GM18499 (cell line): ENCODE measurements at regions not wholly inside any gene's neighbourhood (a gene's known extent, or its start where the extent isn't known, plus 50 kb on each side); places are given as distances from the start of the nearest gene placed in this dataset.

Experiments used
- ATAC-seq: cut with Tn5 transposase; IDR thresholded peaks from one replicate; pipeline ENCODE4 v1.9.1; 2021; ENCODE audit warnings: moderate number of reproducible peaks; ENCODE audit not compliant: insufficient read depth, unreplicated experiment

DNA sequence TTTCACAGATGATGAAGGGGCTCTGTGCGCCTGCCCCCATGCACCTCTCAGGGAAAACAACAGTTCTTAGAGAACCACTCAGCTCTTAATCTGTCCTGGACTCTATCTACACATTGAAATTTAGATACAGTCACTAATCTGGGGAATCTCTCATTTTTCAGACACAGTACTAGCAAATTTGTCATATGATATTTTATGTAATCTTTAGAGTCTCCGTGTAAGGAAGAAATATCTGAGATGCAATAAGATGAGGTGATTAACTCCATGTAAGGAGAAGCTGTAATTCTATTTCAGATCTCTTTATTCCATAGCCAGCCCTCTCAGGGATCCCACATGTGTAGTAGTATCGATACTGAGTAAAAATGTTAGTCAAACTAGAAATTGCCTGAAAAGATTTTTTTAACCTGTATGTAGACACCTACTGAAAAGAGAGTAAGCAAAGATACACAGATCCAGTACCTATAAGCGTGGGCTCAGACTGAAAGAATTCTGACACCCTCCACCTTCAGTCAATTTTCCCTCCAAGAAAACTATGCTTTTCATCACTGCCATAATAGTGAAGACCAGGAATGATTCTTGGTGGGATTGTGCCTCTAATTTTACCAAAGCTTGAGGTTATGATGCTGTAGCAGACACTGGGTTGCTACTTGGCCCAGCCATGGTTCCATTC is 279.6 kb upstream of the TMEM161B start:
- ATAC-seq: no peak

DNA sequence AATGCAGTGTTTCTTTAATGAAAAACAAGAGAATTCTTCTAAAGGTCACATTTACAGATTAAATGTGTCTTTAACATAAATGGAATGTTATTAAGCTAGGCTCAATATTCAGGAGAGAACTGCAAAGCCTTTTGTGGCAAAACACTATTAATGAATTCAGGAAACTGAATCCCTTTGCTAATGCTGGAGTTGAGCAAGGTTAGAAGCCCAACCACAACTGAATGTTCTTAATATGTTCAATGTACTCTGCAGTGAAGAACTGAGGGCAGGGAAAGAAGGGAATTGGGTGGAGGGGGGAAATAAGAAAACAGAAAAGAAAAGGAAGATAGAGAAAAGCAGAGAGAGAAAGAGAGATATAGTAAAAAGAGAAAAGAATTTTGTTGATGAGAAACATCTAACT is 276.7 kb upstream of the TMEM161B start:
- no peak for ATAC-seq

DNA sequence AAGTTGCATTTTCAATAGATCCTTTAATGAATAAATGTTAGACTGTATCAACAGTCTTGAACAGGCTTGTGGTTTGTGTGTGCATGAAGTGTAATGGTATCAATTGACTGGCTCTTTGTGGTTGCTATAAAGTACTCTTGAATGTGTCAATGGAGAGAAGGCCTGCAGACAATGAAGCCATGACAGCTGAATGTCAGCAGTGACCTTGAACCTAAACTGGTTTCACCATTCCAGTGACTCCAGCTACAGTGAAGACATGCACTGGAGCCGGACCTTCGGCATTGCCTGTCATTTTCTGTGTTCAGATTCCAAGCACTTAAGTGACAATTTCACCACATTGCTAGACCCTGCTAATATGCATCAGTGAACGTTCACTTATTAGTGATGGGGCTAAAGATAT is 276.0 kb upstream of the TMEM161B start:
- ATAC-seq: no peak

DNA sequence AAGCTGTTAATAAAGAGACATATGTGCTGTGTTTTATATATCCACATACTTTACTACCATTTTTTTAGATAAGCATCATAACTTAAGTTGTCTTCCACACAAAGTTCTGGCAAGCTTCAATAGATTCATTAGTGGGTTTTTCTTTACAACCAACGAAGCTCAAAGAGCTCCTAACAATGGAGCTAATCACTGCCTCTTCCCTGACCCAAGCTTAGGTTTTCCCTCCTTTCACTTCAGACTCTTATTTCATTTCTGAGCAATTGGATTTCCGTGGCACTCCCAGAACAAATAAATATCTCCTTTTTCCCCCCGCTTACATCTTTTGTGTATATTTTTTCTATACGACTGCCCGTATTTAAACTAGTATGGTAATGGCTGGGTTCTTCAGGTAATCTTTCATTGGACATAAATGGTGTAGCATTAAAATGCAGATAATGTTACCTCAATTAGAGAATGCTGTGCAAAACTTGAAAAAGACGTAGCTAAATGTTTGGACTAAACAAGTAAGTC is 275.5 kb upstream of the TMEM161B start:
- ATAC-seq: no peak

DNA sequence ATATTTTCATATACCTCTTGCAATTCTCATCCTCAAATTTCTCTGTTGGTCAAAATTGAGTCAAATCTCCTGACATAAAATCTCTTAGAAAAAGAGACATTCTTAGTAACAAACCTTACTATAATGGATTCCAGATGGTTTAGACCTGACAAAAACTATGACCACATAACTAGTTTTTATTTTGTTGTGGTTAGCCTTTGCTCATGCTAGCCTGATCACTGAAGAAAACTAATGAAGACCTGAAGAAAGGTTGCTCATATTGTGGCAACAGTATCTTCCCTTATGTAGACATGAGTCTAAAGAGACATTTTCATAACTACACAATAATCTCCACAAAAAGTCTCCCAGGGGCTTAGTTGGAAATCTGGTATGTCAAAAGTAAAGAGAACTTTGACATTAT is 274.1 kb upstream of the TMEM161B start:
- no peak for ATAC-seq

DNA sequence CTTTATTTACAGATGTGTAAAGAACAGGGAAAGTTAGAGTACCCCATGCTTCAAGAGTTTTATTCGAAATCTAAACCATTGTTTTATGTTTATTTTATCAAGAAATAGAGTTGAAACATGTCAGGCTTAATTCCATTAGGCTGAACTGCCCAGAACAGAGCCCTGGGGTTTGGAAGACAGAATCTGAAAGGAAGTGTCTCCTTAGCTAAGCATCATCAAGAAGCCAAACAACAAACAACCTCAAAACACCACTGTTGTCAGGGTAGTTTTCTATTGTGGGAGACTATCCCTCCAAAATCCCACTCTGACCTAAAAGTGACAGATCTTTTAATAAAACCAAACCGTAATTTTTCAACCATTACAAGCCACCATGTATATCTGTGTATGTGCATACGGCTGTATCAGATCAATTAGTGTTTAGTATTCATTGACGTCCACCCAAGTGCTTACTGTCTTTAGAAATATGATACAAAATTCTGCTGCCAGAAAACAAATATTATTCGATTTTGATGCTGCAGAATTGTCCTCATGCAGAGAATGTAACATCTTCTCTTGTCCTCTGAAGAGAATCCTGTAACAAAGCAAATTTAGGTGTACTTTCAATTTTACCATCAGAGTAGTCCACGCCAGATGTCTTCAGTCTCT is 271.9 kb upstream of the TMEM161B start:
- ATAC-seq: no peak

DNA sequence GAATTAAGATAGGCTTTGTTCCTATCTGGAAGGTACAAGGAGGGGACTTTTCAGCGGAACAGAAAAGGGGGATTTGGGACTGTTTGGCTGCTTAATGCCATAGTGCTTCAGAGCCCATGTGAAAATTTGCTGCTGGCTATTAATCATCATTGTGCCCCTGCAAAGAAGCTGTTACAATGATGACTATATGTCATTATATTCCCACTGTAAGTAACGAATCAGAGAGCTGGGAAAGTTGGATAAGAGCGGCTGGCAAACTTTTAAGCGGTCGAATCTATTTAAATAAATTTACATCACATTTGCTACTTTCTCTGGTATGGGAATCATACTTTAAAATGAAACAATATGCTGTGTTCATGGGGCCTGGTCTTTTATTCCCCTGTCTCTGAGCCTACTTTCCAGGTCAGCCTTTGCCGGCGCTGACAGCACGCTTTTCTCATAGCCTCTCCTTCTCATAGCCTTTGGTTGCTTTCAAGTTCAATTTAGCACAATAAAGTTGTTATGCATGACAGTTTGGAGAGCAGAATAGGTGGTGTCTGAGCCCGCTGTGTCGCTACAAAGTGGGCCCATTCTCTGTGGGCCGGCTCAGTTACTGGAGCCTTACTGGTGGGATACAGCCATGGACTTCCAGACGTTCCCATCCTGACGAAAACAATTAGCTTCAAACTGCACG is 271.2 kb upstream of the TMEM161B start:
- no peak for ATAC-seq

DNA sequence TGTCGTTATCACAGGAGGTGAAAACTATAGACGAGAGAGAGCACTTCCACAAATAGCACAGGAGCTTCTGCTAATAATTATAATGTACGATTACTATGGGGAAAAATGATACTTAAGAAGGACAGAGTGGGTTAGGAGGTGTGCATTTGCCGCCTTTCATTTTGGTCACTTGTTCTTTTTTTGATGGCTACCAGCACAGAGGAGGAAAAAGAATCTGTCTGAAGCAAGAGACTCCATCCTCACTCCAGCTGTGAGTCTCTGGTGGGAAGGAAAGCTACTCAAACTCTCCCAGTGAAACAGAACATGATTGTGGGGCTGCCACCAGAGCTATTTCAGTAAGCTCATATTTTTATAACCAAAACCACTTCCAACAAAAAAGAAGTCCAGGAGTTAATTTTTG is 270.4 kb upstream of the TMEM161B start:
- ATAC-seq: no peak

DNA sequence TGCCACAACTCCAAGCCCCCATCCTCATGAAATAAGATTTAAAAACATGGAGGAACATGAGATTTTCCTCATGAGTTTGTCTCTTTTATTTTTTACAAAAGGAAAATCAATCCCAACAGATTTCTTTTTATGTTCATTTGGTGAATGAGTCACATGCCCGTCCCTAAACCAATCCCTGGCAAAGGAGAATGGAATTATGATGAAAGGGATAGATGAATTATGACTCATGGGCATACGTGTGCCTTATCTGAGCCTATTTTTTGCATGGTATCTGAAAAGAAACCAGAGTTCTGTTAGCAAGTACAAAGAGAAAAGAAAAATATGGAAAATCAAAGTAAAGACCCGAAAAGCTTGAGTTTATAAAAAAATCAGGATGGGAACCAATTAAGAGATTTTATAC is 267.5 kb upstream of the TMEM161B start:
- no peak for ATAC-seq

DNA sequence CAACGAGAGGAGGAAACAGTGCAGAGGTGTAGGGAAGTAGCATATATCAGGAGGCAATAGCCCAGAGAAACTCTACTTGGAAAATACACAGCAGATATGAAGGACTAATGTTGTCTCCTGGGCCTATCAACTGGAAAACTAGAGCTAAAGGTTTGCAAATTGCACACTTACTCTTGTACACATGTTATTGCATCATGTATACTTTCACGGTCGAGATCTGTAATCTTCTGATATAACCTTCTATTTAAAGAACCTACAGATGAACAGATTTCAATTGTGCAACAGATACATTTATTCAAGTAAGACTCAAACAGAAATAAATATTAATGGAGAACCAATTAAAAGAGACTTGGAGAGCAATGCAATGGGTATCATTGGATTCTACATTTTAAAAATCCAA is 256.3 kb upstream of the TMEM161B start:
- ATAC-seq: no peak

DNA sequence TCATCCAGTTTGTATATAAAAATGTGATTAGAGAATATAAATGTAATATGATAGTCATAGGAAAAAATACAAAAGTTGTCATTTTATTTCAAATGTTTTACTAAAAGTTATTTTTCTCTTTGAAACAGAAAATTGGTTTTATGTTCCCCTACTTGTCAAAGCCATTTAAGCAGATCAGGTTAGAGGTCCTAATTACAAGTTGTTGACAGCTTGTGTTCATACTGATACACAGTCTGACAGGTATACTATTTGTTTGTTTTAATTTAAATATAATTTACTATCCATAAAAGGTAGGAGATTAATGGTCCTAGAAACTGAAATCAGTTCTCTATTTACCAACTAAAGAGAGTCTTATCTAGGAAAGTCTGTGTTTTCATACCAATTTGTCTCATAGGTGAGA is 250.4 kb upstream of the TMEM161B start:
- ATAC-seq: no peak

DNA sequence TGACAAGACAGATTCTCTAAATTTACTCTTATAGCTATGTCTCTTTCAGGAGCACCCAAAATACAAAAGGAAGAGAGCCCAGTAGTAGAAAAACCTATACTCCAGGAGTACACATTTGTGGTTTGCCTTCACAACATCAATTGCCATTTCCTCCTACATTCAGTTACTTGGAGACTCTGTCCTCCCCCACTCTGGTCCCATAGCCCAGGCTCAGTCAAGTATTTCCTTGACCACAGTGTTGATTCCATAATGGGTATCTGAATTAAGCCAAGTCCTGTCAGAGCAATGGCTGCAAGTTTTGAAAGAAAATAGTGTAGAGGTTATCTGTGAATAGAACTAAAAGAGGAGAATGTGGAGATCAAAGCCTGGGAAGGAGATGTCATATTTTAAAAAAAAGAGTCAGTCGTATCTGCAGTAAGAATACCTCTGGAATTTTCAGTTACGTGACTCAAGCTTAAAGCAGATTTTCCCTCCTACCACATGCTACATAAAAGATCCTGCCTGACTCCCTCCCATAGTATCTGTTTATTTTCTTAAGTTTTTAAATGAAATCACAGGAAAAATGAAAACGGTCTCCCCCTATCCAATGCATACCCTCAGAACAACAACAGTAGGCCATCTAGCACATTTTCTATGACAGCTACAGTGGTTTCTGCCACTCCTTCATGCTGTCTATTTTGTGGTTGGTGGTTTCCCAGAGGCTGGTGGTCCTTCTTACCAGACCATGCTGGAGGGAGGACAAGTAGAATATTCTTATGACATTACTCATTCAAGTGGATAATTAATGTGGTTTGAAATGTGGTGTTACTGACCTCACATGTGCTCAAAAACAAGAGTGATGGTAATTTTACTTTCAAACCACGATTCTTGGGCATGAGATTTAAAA is 249.7 kb upstream of the TMEM161B start:
- no peak for ATAC-seq

DNA sequence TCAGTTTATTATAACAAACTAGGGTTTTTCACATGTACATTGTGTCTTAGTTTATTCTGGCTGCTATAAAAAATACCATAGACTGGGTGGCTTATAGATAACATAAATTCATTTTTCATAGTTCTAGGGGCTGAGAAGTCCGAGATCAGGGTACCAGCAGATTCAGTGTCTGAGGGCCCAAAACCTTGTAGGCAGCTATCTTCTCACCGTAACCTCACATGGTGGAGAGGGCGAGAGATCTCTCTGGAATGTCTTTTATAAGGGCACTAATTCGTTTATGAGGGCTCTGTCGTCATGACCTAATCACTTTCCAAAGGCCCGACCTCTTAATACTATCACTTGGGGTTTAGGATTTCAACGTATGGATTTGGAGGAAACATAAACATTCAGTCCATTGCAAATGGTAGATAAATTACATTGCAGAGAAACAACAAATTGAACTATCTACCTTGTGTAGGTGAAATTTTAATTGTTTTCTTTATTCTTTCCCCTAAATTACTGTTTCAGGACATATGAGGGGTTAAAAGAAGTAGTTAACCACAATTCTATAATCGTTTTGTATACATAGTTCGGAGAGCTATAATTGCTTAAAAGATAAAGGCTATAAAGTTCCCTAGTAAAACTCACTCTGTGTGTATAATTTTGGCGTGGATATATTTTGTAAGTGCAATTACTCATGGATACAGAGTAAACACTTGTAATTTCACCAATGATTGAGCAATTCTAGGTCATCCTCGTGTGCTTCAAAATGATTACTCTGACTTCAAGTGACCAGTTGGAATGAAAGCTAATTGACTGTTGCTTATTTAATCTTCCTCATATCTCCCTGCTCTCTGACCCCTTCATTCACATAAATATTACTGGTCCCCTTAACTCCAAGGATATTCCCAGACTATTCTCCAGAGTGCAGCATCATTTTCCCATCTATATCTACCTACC is 247.5 kb upstream of the TMEM161B start:
- no peak for ATAC-seq

DNA sequence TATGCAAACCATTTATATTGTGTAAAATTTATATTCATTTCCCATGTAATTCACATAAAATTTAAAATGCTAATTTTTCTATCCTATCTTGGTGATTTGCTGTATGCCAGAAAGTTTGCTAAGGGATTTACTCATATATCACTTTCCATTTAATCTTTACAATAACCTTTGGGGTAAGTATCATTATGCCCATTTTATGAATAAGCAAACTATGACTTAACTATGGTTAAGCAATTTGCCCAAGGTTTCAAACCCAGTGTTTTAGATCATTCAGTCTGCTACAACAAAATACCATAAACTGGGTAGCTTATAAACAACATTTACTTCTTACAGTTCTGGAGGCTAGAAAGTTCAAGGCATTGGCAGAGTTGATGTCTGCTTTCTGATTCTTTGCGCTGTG is 246.4 kb upstream of the TMEM161B start:
- no peak for ATAC-seq

DNA sequence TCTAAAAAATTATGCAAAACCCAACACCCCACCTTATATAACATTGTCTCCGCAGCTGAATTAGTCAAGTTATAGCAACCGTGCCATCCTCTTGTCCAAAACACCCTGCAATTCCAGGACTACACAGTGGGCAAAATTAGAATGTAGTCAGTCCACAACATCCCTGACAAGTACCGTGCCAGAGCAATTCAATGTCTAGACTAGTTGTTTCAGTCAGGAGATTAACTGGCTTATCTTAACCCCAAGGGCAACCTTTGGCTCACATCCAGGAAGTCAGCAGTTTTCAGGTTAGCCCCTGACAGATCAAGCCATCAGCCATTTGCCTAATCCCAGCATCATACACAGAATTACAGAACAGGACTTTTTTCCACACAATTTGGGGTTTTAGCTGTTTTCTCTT is 240.8 kb upstream of the TMEM161B start:
- no peak for ATAC-seq

DNA sequence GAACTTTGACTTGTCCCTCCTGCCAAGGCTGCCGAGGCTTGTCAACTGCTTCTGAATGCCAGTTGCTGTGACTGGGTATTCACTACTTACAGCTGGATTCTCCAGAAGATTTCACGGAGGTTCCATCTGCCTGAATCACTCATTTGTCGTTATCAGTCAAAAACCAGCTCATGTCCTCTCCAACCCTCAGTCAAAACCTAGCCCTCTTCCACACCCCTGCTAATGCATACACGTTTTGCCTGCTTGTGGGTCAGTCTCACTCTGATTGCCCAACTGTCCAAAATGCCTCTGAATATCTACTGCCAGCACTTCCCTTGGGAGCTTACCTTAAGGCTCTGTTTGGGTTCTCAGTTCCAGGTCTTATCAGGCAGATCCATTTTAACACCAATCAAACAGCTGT is 238.6 kb upstream of the TMEM161B start:
- ATAC-seq: no peak

DNA sequence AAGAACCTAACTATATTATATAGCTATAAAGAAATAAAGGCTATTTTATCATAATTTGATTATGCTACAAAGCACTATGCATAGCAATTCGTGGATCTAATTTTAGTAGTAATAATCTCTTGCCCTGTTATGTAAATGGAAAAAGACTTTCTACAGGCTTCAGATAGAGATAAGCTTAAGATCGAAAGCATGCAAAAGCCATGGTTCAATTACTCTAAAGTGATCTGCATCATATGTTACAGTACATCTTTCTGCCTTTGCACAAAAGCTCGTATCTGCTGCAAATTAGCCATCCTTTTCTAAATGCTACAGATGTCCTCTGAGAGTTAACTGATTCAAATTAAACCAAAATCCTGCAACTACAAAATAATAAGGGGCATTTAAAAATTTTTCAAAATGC is 234.8 kb upstream of the TMEM161B start:
- no peak for ATAC-seq

DNA sequence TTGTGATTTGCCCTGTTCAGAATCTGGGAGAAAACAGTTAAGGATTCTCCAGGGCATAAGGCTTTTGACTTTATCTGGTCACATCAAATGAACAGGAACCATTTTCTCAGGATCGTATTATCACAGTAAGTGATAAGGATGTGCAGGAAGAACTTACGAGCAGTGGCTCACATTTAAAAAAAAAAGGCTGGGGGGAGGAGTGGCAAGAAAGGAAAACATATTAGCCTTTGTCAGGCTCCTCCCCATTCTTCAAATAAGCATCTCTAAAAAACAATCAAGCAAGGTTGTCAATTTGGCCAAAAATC is 234.3 kb upstream of the TMEM161B start:
- no peak for ATAC-seq

DNA sequence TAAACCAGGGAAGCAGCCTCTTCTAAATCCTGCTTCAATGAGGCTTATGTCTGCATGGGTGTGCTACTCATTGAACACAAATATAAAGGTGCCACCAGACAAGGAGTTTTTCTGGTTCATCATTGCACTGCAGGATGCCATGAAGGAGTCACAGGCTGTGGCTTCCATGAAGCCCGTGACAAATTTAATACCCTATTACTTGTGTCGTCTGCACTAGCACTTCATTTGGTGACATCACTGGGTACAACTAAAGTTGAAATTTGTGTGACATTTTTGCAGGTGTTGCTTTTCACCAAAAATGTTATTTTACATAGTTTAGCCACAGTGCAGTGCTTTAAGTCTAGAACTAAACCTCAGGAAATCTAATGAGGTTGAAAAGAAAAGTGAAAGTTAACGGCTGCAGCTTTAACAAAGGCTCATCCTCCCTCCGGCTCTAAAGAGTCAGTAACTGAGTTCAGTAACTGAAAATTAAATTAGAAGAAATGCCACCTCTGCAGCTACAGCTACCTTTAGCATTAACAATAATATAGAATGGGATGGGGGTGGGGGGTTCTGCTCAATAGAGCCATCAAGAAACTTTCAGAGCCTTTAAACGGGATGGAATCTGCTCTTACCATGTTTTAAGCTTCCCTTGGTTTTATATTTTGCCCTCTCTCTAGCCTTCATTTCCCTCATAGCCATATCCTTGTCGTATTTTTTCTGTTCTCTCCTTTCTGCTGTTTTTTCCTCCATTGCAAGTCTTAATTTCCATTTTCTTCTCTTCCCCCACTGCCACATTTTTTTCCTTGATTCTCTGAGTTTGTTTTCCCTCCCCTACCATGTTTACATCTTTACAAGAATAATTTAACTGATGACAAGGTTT is 233.8 kb upstream of the TMEM161B start:
- ATAC-seq: peak; percentile 71
